HG03342 (cell line): ENCODE measurements at regions not wholly inside any gene's neighbourhood (a gene's known extent, or its start where the extent isn't known, plus 50 kb on each side); places are given as distances from the start of the nearest gene placed in this dataset.

Experiments
- ATAC-seq: cut with Tn5 transposase; IDR thresholded peaks from one replicate; pipeline ENCODE4 v1.9.1; 2021; ENCODE audit warnings: mild to moderate bottlenecking, moderate library complexity; ENCODE audit not compliant: unreplicated experiment

GRCh38 chr20:40244286-40244685, 444.8 kb downstream of the MAFB start:
- ATAC-seq, result no peak

- no peak for ATAC-seq
These were observed 447.3 kb downstream of the MAFB start for GRCh38 chr20:40241596-40242343.

GRCh38 chr20:40238511-40238910, 450.5 kb downstream of the MAFB start:
- no peak for ATAC-seq

- no peak for ATAC-seq
These were observed 454.4 kb downstream of the MAFB start for GRCh38 chr20:40234593-40234992.

GRCh38 chr20:40233406-40233805, 455.6 kb downstream of the MAFB start:
- no peak for ATAC-seq

- no peak for ATAC-seq
These were observed 456.3 kb downstream of the MAFB start for GRCh38 chr20:40232756-40233155.

- no peak for ATAC-seq
These were observed 456.8 kb downstream of the MAFB start for GRCh38 chr20:40232273-40232672.

- ATAC-seq, result no peak
These were observed 458.6 kb downstream of the MAFB start for GRCh38 chr20:40230486-40230885.

- ATAC-seq, result no peak
These were observed 463.4 kb downstream of the MAFB start for GRCh38 chr20:40225596-40225995.

- no peak for ATAC-seq
These were observed 465.2 kb downstream of the MAFB start for GRCh38 chr20:40223810-40224209.

GRCh38 chr20:40218971-40219370, 470.1 kb downstream of the MAFB start:
- ATAC-seq, result no peak

- ATAC-seq, result no peak
These were observed 470.6 kb downstream of the MAFB start for GRCh38 chr20:40218316-40218969.

- no peak for ATAC-seq
These were observed 481.4 kb downstream of the MAFB start for GRCh38 chr20:40207655-40208054.

- no peak for ATAC-seq
These were observed 483.1 kb downstream of the MAFB start for GRCh38 chr20:40205971-40206370.

- ATAC-seq, result no peak
These were observed 486.0 kb downstream of the MAFB start for GRCh38 chr20:40203032-40203431.

- no peak for ATAC-seq
These were observed 491.3 kb downstream of the MAFB start for GRCh38 chr20:40197691-40198090.

GRCh38 chr20:40196846-40197436, 492.1 kb downstream of the MAFB start:
- no peak for ATAC-seq

- ATAC-seq, result no peak
These were observed 493.3 kb downstream of the MAFB start for GRCh38 chr20:40195742-40196141.

- no peak for ATAC-seq
These were observed 496.5 kb downstream of the MAFB start for GRCh38 chr20:40192529-40192928.

- ATAC-seq, result no peak
These were observed 497.0 kb downstream of the MAFB start for GRCh38 chr20:40192081-40192480.

GRCh38 chr20:40191573-40191972, 497.5 kb downstream of the MAFB start:
- ATAC-seq, result no peak

GRCh38 chr20:40189621-40190020, 499.4 kb downstream of the MAFB start:
- ATAC-seq, result no peak
